ENCODE measurements at regions not wholly inside any gene's neighbourhood (a gene's known extent, or its start where the extent isn't known, plus 50 kb on each side); places are given as distances from the start of the nearest gene placed in this dataset.

DNA sequence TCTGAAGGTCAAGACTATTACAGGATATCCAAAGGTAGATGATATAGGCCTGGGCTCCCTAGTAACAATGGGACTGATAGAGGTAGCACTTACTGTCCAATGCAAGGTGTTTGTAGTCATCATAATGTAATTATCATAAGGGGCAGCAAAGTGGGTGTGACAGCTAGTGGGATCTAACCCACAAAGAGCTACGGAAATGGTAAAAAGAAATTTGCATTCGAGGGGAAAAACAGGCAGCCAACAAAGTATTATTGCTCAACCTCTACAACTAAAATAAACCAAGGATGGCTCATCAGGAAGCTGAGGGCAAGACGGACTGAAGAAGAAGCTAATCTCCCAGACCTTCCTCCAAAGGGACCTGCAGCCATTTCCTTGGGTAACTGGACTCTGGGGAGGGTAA is 211.0 kb downstream of the WDR11 start:
- Histone ChIP-seq H3F3A (ENCODE audit: insufficient read depth, low read length, poor library complexity, severe bottlenecking) (no peaks in the 10 kb centered on the region), H4K20me1 (ENCODE audit: insufficient read depth) (no peaks in the 10 kb centered on the region), H3K4me2 (ENCODE audit: low read length) (no peak overlapping the region), H3K27me3 (ENCODE audit: insufficient read depth, low read depth, low read length) (no peaks in the 10 kb centered on the region), H3K27ac (ENCODE audit: low read length) (no peak overlapping the region), H3K36me3 (ENCODE audit: insufficient read depth, low read length) (no peaks in the 10 kb centered on the region), H3K9me2 (ENCODE audit: insufficient read depth, low read length) (no peaks in the 10 kb centered on the region), H3K9me3 (ENCODE audit: low read length) (no peaks in the 10 kb centered on the region), H3K9ac (ENCODE audit: low read length) (no peak overlapping the region), H2AFZ (ENCODE audit: low read depth, low read length) (no peak overlapping the region), H3K79me2 (replicated peaks; ENCODE audit: insufficient read depth, low read length) (no peaks in the 10 kb centered on the region), H3K4me3 (ENCODE audit: low read length) (no peak overlapping the region)
- TF ChIP-seq, protein P1, sequence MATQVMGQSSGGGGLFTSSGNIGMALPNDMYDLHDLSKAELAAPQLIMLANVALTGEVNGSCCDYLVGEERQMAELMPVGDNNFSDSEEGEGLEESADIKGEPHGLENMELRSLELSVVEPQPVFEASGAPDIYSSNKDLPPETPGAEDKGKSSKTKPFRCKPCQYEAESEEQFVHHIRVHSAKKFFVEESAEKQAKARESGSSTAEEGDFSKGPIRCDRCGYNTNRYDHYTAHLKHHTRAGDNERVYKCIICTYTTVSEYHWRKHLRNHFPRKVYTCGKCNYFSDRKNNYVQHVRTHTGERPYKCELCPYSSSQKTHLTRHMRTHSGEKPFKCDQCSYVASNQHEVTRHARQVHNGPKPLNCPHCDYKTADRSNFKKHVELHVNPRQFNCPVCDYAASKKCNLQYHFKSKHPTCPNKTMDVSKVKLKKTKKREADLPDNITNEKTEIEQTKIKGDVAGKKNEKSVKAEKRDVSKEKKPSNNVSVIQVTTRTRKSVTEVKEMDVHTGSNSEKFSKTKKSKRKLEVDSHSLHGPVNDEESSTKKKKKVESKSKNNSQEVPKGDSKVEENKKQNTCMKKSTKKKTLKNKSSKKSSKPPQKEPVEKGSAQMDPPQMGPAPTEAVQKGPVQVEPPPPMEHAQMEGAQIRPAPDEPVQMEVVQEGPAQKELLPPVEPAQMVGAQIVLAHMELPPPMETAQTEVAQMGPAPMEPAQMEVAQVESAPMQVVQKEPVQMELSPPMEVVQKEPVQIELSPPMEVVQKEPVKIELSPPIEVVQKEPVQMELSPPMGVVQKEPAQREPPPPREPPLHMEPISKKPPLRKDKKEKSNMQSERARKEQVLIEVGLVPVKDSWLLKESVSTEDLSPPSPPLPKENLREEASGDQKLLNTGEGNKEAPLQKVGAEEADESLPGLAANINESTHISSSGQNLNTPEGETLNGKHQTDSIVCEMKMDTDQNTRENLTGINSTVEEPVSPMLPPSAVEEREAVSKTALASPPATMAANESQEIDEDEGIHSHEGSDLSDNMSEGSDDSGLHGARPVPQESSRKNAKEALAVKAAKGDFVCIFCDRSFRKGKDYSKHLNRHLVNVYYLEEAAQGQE (IDR thresholded peaks at IDR 0.05; ENCODE audit: borderline replicate concordance) = no peak
- TF ChIP-seq TAF1 (IDR thresholded peaks at IDR 0.05; ENCODE audit: low read depth) = no peak
- no peak for TF ChIP-seq RAD21 (conservative IDR thresholded peaks at IDR 0.05)
- no peak for TF ChIP-seq SMC3 (conservative IDR thresholded peaks at IDR 0.05; ENCODE audit: poor library complexity)
- TF ChIP-seq EP300 (conservative IDR thresholded peaks at IDR 0.05; ENCODE audit: poor library complexity, severe bottlenecking) = no peak
- TF ChIP-seq POLR2AphosphoS5 (IDR thresholded peaks at IDR 0.05) = no peak
- no peak for TF ChIP-seq EZH2 (IDR thresholded peaks at IDR 0.05; ENCODE audit: borderline replicate concordance, insufficient read depth, low read length, poor library complexity, severe bottlenecking)
- TF ChIP-seq, protein P2, sequence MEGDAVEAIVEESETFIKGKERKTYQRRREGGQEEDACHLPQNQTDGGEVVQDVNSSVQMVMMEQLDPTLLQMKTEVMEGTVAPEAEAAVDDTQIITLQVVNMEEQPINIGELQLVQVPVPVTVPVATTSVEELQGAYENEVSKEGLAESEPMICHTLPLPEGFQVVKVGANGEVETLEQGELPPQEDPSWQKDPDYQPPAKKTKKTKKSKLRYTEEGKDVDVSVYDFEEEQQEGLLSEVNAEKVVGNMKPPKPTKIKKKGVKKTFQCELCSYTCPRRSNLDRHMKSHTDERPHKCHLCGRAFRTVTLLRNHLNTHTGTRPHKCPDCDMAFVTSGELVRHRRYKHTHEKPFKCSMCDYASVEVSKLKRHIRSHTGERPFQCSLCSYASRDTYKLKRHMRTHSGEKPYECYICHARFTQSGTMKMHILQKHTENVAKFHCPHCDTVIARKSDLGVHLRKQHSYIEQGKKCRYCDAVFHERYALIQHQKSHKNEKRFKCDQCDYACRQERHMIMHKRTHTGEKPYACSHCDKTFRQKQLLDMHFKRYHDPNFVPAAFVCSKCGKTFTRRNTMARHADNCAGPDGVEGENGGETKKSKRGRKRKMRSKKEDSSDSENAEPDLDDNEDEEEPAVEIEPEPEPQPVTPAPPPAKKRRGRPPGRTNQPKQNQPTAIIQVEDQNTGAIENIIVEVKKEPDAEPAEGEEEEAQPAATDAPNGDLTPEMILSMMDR (IDR thresholded peaks at IDR 0.05; ENCODE audit: poor library complexity, severe bottlenecking) = no peak
- TF ChIP-seq MXI1 (conservative IDR thresholded peaks at IDR 0.05; ENCODE audit: poor library complexity, severe bottlenecking) = no peak

DNA sequence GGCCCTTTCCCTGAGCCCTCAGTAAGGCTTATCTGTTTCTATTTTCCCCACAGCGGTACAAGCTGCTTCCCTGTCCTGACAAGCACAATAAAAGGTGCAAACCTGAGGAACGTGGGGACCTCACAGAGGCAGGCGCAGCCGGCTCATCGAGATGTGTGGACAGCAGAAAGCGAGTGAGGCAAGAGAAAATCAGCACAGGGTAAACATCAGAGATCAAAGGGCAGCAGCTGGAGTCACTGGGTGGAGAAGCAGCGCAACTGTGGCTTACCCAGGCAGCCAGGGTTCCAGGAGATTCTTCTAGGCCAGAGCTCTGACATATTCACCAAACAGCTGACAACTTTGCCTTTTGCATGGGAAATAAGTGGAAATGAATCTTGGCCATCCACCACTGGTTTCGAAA is 212.6 kb downstream of the WDR11 start:
- Histone ChIP-seq H2AFZ (ENCODE audit: low read depth, low read length) (no peak overlapping the region), H3K36me3 (ENCODE audit: insufficient read depth, low read length) (no peaks in the 10 kb centered on the region), H3K27ac (ENCODE audit: low read length) (no peak overlapping the region), H3F3A (ENCODE audit: insufficient read depth, low read length, poor library complexity, severe bottlenecking) (no peaks in the 10 kb centered on the region), H3K9ac (ENCODE audit: low read length) (no peak overlapping the region), H3K79me2 (replicated peaks; ENCODE audit: insufficient read depth, low read length) (no peaks in the 10 kb centered on the region), H3K9me3 (ENCODE audit: low read length) (no peaks in the 10 kb centered on the region), H4K20me1 (ENCODE audit: insufficient read depth) (no peaks in the 10 kb centered on the region), H3K9me2 (ENCODE audit: insufficient read depth, low read length) (no peaks in the 10 kb centered on the region), H3K4me3 (ENCODE audit: low read length) (no peak overlapping the region), H3K27me3 (ENCODE audit: insufficient read depth, low read depth, low read length) (no peaks in the 10 kb centered on the region), H3K4me2 (ENCODE audit: low read length) (no peak overlapping the region)
- TF ChIP-seq, protein P1 (IDR thresholded peaks at IDR 0.05; ENCODE audit: borderline replicate concordance) = no peak
